Erythroblast (primary cell): ENCODE measurements at regions not wholly inside any gene's neighbourhood (a gene's known extent, or its start where the extent isn't known, plus 50 kb on each side); places are given as distances from the start of the nearest gene placed in this dataset.

ENCODE experiments used
- GATA1 ChIP-seq: IDR thresholded peaks from 2 replicates; pipeline ENCODE4 v1.6.1; 2011; ENCODE audit warnings: low read depth, mild to moderate bottlenecking, control low read depth, low read length, moderate library complexity
- POLR2A ChIP-seq: IDR thresholded peaks from 2 replicates; pipeline ENCODE4 v1.6.1; 2011; ENCODE audit warnings: mild to moderate bottlenecking, low read length

- TF ChIP-seq POLR2A (no peak), GATA1 (no peak)
These were observed 50.0 kb upstream of the PASD1 start for GRCh38 chrX:151513472-151513871.
